GM12874 (cell line): ENCODE measurements at regions not wholly inside any gene's neighbourhood (a gene's known extent, or its start where the extent isn't known, plus 50 kb on each side); places are given as distances from the start of the nearest gene placed in this dataset.

ENCODE experiments used
- CTCF ChIP-seq: IDR thresholded peaks from 2 replicates; pipeline ENCODE4 v1.5.1; 2011; ENCODE audit warnings: low read depth, mild to moderate bottlenecking, control low read depth, low read length, moderate library complexity; ENCODE audit not compliant: insufficient read depth

- TF ChIP-seq CTCF = no peak
Observed at GRCh38 chr20:53702617-53703016, 109.0 kb upstream of the ZNF217 start.

- no peak for TF ChIP-seq CTCF
Observed at GRCh38 chr20:53699906-53700305, 106.3 kb upstream of the ZNF217 start.

- TF ChIP-seq CTCF = no peak
Observed at GRCh38 chr20:53699085-53699674, 105.5 kb upstream of the ZNF217 start.

- no peak for TF ChIP-seq CTCF
Observed at GRCh38 chr20:53698371-53698978, 104.8 kb upstream of the ZNF217 start.

GRCh38 chr20:53695797-53696527, 102.3 kb upstream of the ZNF217 start:
- no peak for TF ChIP-seq CTCF

GRCh38 chr20:53693262-53693871, 99.7 kb upstream of the ZNF217 start:
- TF ChIP-seq CTCF = no peak

GRCh38 chr20:53692465-53693067, 98.9 kb upstream of the ZNF217 start:
- TF ChIP-seq CTCF = no peak
